ENCODE measurements at regions not wholly inside any gene's neighbourhood (a gene's known extent, or its start where the extent isn't known, plus 50 kb on each side); places are given as distances from the start of the nearest gene placed in this dataset.

- no peak for FAIRE-seq
- TF ChIP-seq CBX5 (IDR thresholded peaks at IDR 0.05; ENCODE audit: low read depth, low read length) (no peak), EGR1 (IDR thresholded peaks at IDR 0.05; ENCODE audit: borderline replicate concordance, low read depth, low read length) (no peak), SAP30 (IDR thresholded peaks at IDR 0.05; ENCODE audit: insufficient read depth, insufficient replicate concordance, low read length) (no peak), HDAC6 (IDR thresholded peaks at IDR 0.05; ENCODE audit: low read depth, low read length) (no peak), SIN3A (conservative IDR thresholded peaks at IDR 0.05 in 1 of 2, IDR thresholded peaks at IDR 0.05 in 1 of 2; ENCODE audit: low read depth in 1 of 2, low read length in 2 of 2) (no peak)
Measured at GRCh38 chr11:100612766-100613165, 74.3 kb upstream of the ARHGAP42 start.

More at GRCh38 chr11:100612766-100613165, 74.3 kb upstream of the ARHGAP42 start:
- ChIA-PET CTCF (ENCODE audit: partially characterized antibody) (no interaction called here), POLR2A (ENCODE audit: partially characterized antibody) (no interaction called here)
- H3K4me2 ChIP-seq (ENCODE audit: insufficient read depth in 1 of 2, low read depth in 2 of 2, low read length in 2 of 2): no peak overlapping the region
- H3K9me3 ChIP-seq (ENCODE audit: insufficient read depth in 2 of 2, low read depth in 1 of 2, low read length in 1 of 2): no peaks in the 10 kb centered on the region
- H2BK5ac ChIP-seq (ENCODE audit: low read depth, low read length): no peak overlapping the region
- H3K14ac ChIP-seq (ENCODE audit: insufficient read length): no peak overlapping the region
- DNase-seq (ENCODE audit: low read depth in 1 of 2, low spot score in 2 of 2): no peak
- no peaks in the 10 kb centered on the region for H3K79me2 ChIP-seq (ENCODE audit: control insufficient read depth in 1 of 2, insufficient read depth in 2 of 2, low read length in 2 of 2)
- no peak overlapping the region for H2AK5ac ChIP-seq (ENCODE audit: low read depth, low read length)
- H4K20me1 ChIP-seq (replicated peaks in 1 of 2; ENCODE audit: control insufficient read depth in 1 of 2, insufficient read depth in 2 of 2, low read length in 2 of 2): no peaks in the 10 kb centered on the region
- H3K56ac ChIP-seq (replicated peaks; ENCODE audit: insufficient read length, low read depth, low read length): no peak overlapping the region
- no peak overlapping the region for H2BK12ac ChIP-seq (ENCODE audit: low read depth, low read length)
- no peak overlapping the region for H3K4ac ChIP-seq (replicated peaks; ENCODE audit: insufficient read length, low read depth, low read length)
- no peaks in the 10 kb centered on the region for H3K36me3 ChIP-seq (ENCODE audit: control insufficient read depth in 2 of 4, insufficient read depth in 4 of 4, low read length in 3 of 4)
- H3K27ac ChIP-seq (ENCODE audit: low read depth, low read length): no peak overlapping the region
- no peak overlapping the region for H3K18ac ChIP-seq (ENCODE audit: extremely low read depth, low read length)
- no peaks in the 10 kb centered on the region for H3K4me1 ChIP-seq (replicated peaks in 1 of 4; ENCODE audit: control insufficient read depth in 3 of 4, insufficient read depth in 4 of 4, low read length in 3 of 4)
- H3K9ac ChIP-seq (replicated peaks in 1 of 4; ENCODE audit: extremely low read depth in 1 of 4, low read depth in 3 of 4, low read length in 3 of 4): no peak overlapping the region
- 83% methylated on average over 2 of the region's 2 CpGs; no CpG with 5 or more reads in 1 of the 2 experiments for WGBS, 2 experiments (ENCODE audit: extremely low coverage in 1 of 2, insufficient coverage in 1 of 2, insufficient read length in 1 of 2, insufficient replicate concordance in 2 of 2, low coverage in 1 of 2, low lambda C conversion rate in 2 of 2, missing lambda C conversion rate in 1 of 2)
- no peaks in the 10 kb centered on the region for H3K27me3 ChIP-seq (replicated peaks in 1 of 4; ENCODE audit: control insufficient read depth in 3 of 4, extremely low read depth in 1 of 4, insufficient read depth in 3 of 4, low read length in 3 of 4)
- H2BK120ac ChIP-seq (replicated peaks; ENCODE audit: low read depth, low read length): no peak overlapping the region
- H3K79me1 ChIP-seq (ENCODE audit: low read depth, low read length): no peaks in the 10 kb centered on the region
- no peak overlapping the region for H3K4me3 ChIP-seq (ENCODE audit: extremely low read depth in 1 of 4, insufficient read depth in 2 of 4, low read depth in 3 of 4, low read length in 4 of 4)
- no peak overlapping the region for H4K91ac ChIP-seq (replicated peaks; ENCODE audit: insufficient read length, low read length)
- H2BK20ac ChIP-seq (ENCODE audit: low read length): no peak overlapping the region
- H4K8ac ChIP-seq (ENCODE audit: extremely low read depth, insufficient read depth, low read length): no peak overlapping the region
- no peaks in the 10 kb centered on the region for H3K23me2 ChIP-seq (ENCODE audit: low read depth, low read length)
- no peak overlapping the region for H4K5ac ChIP-seq (ENCODE audit: insufficient read length, low read depth, low read length)
- no peak overlapping the region for H2BK15ac ChIP-seq (ENCODE audit: low read length)
- 0 out of 2 replicates have a peak overlapping the region, but pooled peaks have one; percentile 13 for H2AFZ ChIP-seq (ENCODE audit: low read length)
- H3K23ac ChIP-seq (ENCODE audit: insufficient read length): no peak overlapping the region
